HepG2 (cell line): ENCODE measurements at regions not wholly inside any gene's neighbourhood (a gene's known extent, or its start where the extent isn't known, plus 50 kb on each side); places are given as distances from the start of the nearest gene placed in this dataset.

Source experiments
- BHLHE40 ChIP-seq: IDR thresholded peaks from 2 replicates; pipeline ENCODE4 v1.6.1; 2011; ENCODE audit warnings: low read length, improper control_type of control experiment
- CBX1 ChIP-seq: IDR thresholded peaks from one replicate; pipeline ENCODE4 v1.6.1; 2016; ENCODE audit warnings: antibody characterized with exemption, low read depth
- EZH2 ChIP-seq: conservative IDR thresholded peaks from 2 replicates; pipeline ENCODE4 v1.6.1; 2012; ENCODE audit warnings: mild to moderate bottlenecking, low read depth, low read length, moderate library complexity
- KLF16 ChIP-seq, 2 experiments: sonication (generic) in 1 of 2; formaldehyde crosslinking in 1 of 2; IDR thresholded peaks; 2 replicates each; pipeline versions ENCODE4 v1.6.1 to v1.8.0; 2016 to 2023; ENCODE audit warnings: missing genetic modification reagents in 2 of 2, missing compliant biosample characterization in 1 of 2
- MTF1 ChIP-seq: sonication (generic); formaldehyde crosslinking; IDR thresholded peaks from 2 replicates; pipeline ENCODE4 v1.5.0; 2020; ENCODE audit warnings: missing genetic modification reagents
- USF2 ChIP-seq, 2 experiments: sonication (generic) in 1 of 2; formaldehyde crosslinking in 1 of 2; IDR thresholded peaks; 2 replicates each; pipeline versions ENCODE4 v1.5.1 to v1.6.1; 2011 to 2020; ENCODE audit warnings: borderline replicate concordance in 1 of 2, low read depth in 1 of 2, low read length in 1 of 2, mild to moderate bottlenecking in 1 of 2, missing genetic modification reagents in 1 of 2, moderate library complexity in 1 of 2
- ZFP41 ChIP-seq: sonication (generic); formaldehyde crosslinking; IDR thresholded peaks from 2 replicates; pipeline ENCODE4 v1.4.0; 2020; ENCODE audit warnings: mild to moderate bottlenecking, missing genetic modification reagents, borderline replicate concordance
- ZKSCAN1 ChIP-seq: fragments of 150-350 bp; IDR thresholded peaks from 2 replicates; pipeline ENCODE4 v1.6.1; 2014; ENCODE audit warnings: low read length
- TF ChIP-seq, protein P1 (sequence below): IDR thresholded peaks from 2 replicates; pipeline ENCODE4 v1.6.1; 2016; ENCODE audit warnings: missing compliant biosample characterization, missing genetic modification reagents, borderline replicate concordance

DNA sequence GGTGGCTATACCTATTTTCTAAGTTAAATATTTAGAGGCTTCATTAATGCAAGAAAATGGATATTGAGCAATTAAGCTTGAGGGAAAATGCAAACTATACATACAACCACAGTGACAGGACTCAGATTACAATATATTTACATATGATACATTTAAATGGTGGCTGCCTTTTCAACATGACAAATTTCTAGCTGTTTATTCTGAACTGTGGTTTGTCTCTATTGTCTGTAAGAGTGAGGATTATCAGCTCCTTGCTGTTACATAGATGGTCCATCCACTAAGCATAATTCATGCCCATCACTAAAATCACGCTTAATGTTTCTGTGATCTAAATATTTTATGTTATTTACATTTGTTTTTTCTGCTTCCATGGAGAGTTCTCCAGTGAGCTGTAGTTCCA, 81.1 kb upstream of the SGCD start:
- no peak for TF ChIP-seq ZKSCAN1
- no peak for TF ChIP-seq KLF16 (CRISPR knock-in tag; IDR thresholded peaks at IDR 0.05)
- no peak for TF ChIP-seq ZFP41 (CRISPR knock-in tag)
- TF ChIP-seq EZH2 = no peak
- TF ChIP-seq, protein P1, sequence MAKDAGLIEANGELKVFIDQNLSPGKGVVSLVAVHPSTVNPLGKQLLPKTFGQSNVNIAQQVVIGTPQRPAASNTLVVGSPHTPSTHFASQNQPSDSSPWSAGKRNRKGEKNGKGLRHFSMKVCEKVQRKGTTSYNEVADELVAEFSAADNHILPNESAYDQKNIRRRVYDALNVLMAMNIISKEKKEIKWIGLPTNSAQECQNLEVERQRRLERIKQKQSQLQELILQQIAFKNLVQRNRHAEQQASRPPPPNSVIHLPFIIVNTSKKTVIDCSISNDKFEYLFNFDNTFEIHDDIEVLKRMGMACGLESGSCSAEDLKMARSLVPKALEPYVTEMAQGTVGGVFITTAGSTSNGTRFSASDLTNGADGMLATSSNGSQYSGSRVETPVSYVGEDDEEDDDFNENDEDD (CRISPR knock-in tag) = no peak
- no peak for TF ChIP-seq MTF1 (CRISPR knock-in tag)
- no peak for TF ChIP-seq CBX1
- no peak for TF ChIP-seq USF2 (IDR thresholded peaks at IDR 0.05; ENCODE audit: low read depth, low read length)
- TF ChIP-seq USF2 (CRISPR knock-in tag; IDR thresholded peaks at IDR 0.05; ENCODE audit: borderline replicate concordance) = no peak
- TF ChIP-seq BHLHE40 = no peak
